ENCODE measurements at regions not wholly inside any gene's neighbourhood (a gene's known extent, or its start where the extent isn't known, plus 50 kb on each side); places are given as distances from the start of the nearest gene placed in this dataset.
A peak's percentile ranks its signal among the peaks of the same experiment; 100 is the strongest.

- DNase-seq (ENCODE audit: low read depth) = no peak
Measured at GRCh38 chr1:96996001-96996400, 274.4 kb downstream of the PTBP2 start.

DNA sequence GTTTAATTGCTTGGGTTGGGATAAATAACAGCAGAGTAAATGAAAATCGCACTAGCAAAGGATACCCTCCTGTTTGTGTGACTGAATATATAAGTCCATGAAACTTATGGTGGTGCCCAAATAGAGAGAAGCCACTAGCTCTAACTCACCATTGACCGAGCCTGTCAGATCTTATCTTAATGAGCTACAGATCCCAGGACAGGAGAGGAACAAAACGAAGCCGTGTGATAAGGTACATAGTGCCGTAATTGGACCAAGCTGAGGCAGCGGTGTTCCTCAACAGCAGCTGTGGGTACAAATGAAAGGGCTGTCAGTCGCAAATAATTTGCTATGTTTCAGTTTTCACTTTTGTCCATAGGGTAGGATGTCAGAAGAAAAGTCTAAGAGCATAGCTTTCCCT lies 276.1 kb downstream of the PTBP2 start:
- no peak for DNase-seq (ENCODE audit: low read depth)

DNA sequence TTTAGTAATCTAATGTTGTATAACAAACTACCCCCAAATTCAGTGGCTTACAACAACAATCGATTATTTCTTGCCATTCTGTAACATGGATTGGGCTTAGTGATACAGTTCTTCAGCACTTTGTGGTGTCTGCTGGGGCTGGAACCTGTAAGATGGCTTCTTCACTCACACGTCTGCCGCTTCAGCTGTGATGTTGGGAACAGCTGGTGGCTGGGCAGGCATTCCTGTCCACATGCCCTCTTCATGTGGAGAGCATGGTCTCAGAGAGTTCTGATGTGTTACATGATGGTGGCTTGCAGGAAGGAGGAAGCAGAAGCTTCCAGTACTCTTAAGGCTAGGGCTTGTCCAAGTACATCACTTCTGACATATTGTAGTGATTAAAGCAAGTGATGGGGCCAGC lies 276.9 kb downstream of the PTBP2 start:
- DNase-seq (ENCODE audit: low read depth) = no peak

- DNase-seq (ENCODE audit: low read depth) = no peak
Measured at GRCh38 chr1:96999191-96999590, 277.6 kb downstream of the PTBP2 start.

DNA sequence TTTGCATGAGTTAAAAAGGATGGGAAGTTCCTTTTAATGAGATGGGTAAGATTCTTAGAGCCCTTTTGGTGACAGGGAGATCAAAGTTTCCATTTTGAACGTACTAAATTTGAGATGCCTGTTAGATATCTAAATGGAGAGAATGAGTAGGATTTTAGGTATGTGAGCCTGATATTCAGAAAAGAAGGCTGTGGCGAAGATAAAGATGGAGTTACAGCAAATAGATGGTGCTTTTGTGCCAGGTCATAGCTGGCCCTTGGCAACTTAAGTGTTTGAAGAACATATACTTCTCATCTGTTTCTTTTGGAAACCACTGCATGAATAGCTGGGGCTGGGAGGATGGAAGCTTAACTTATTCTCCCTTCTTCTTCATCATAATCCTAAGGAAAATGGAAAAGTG lies 282.5 kb downstream of the PTBP2 start:
- no peak for DNase-seq (ENCODE audit: low read depth)

DNA sequence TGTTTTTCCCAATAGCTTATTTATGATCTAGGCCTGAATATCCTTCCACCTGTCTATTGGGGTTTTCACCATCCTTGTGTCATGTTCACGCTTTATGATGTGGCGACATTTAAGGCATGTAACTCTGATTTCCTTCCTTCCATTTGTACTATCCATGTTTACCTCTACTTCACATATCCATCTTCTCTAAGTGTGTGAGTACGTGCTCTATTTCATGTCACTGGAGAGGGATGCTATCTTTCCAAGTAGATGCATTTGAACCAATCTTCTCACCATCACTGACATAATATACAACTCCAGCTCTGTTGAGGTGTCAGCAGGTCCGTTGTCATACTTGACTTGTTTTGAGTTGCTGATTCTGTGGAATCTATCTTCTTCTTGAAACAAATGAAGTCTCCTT lies 283.2 kb downstream of the PTBP2 start:
- no peak for DNase-seq (ENCODE audit: low read depth)

- peak; percentile 33 for DNase-seq (ENCODE audit: low read depth)
Measured at GRCh38 chr1:97006044-97006661, 284.6 kb downstream of the PTBP2 start.

DNA sequence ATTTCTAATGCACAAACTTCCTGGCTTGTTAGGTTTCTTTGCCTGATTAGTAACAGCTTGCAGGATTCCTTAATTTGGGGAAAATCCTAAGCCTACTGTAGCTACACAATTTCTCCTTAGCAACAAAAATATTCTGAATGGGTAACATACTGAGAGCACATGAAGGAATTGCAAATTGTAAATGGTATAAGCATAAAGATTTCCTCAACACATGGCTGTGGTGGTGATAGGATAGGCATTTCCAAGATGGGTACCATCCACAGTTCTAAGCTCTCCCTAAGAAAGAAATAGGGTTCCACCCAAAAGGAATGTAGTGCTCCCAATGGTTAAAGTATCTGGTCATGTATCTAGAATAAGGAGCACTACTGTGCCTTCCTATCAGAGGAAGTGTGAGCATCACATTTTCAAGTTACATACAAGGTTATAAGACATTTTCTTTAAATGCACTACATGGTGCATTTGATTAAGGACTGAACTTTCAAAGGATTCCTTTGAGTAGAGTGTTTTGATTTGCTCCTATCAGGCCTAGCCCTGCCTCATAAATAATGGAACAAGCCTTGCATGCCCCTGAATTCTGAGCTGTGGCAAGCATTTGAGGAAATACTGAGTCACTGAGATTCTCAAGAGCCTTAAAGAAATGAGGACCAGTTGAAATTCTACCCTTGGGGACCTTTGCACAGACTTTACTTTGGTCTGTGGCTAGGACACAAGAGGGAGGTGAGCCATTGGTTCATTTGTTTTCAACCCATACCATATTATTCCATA lies 286.4 kb downstream of the PTBP2 start:
- peak; percentile 5 for DNase-seq (ENCODE audit: low read depth)

- DNase-seq (ENCODE audit: low read depth) = no peak
Measured at GRCh38 chr1:97010566-97011264, 289.1 kb downstream of the PTBP2 start.

- no peak for DNase-seq (ENCODE audit: low read depth)
Measured at GRCh38 chr1:97013136-97013535, 291.6 kb downstream of the PTBP2 start.

DNA sequence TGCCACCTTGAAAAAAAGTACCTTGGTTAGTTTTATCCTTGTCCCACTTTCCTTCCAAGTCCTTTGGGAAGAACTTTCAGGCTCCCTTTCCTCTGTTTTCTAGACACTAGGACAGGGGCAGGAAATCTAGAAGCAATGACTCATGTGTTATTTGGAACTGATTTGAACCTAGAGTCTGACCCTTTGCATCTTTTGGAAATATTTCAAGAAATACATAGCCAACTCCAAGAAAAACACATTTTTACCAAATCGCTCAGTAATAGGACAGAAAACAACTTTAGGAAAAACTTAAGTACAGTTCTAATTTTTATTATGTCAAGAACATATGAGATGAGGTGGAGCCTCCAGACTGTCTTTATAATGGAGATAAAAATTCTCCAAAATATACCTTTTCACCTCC lies 292.4 kb downstream of the PTBP2 start:
- peak; percentile 65 for DNase-seq (ENCODE audit: low read depth)

GRCh38 chr1:97014426-97014825 lies 292.8 kb downstream of the PTBP2 start:
- no peak for DNase-seq (ENCODE audit: low read depth)

- no peak for DNase-seq (ENCODE audit: low read depth)
Measured at GRCh38 chr1:97017895-97018294, 296.3 kb downstream of the PTBP2 start.

Data from fibroblast of the conjunctiva (primary cell).